DOHH2 (cell line): ENCODE measurements at regions not wholly inside any gene's neighbourhood (a gene's known extent, or its start where the extent isn't known, plus 50 kb on each side); places are given as distances from the start of the nearest gene placed in this dataset.
"Not testable (repeated sequence)": the region's sequence is repeated elsewhere in the genome, so short reads cannot be mapped to it uniquely, and the experiment has no call there.

Experiments
- CTCF ChIP-seq: fragments of 200-600 bp; sonication (generic); IDR thresholded peaks from one replicate; pipeline ENCODE4 v1.5.1; 2014; ENCODE audit warnings: antibody characterized with exemption, mild to moderate bottlenecking, low read depth, low read length; ENCODE audit not compliant: poor library complexity, severe bottlenecking
- EZH2phosphoT487 ChIP-seq: fragments of 200-600 bp; sonication (generic); IDR thresholded peaks from 2 replicates; pipeline ENCODE4 v1.6.1; 2017; ENCODE audit warnings: borderline replicate concordance, mild to moderate bottlenecking, antibody characterized with exemption, low read length, moderate library complexity, mixed read lengths

- not testable (repeated sequence) for TF ChIP-seq CTCF, EZH2phosphoT487
Observed at GRCh38 chr5:174563040-174563439, 161.3 kb upstream of the MSX2 start.
